Sigmoid colon (tissue), 4 donors: ENCODE measurements at regions not wholly inside any gene's neighbourhood (a gene's known extent, or its start where the extent isn't known, plus 50 kb on each side); places are given as distances from the start of the nearest gene placed in this dataset.

Source experiments
- POLR2A ChIP-seq, 2 donors: fragments of 450-650 bp; IDR thresholded peaks; one replicate each; pipeline ENCODE4 v1.6.1; 2016; ENCODE audit warnings: antibody characterized with exemption in 2 of 2, mild to moderate bottlenecking in 2 of 2, moderate library complexity in 2 of 2
- POLR2AphosphoS5 ChIP-seq, 4 donors: sonication (generic); formaldehyde crosslinking; IDR thresholded peaks; one replicate each; pipeline ENCODE4 v1.6.1; 2017; ENCODE audit warnings: antibody characterized with exemption in 4 of 4
- TF ChIP-seq, protein P1 (sequence below), 4 experiments: fragments of 450-650 bp in 3 of 4; fragments of 200-600 bp in 1 of 4; IDR thresholded peaks; one replicate each; pipeline ENCODE4 v1.5.1; 2016 to 2019; ENCODE audit warnings: antibody characterized with exemption in 4 of 4, mild to moderate bottlenecking in 3 of 4, moderate library complexity in 2 of 4

DNA sequence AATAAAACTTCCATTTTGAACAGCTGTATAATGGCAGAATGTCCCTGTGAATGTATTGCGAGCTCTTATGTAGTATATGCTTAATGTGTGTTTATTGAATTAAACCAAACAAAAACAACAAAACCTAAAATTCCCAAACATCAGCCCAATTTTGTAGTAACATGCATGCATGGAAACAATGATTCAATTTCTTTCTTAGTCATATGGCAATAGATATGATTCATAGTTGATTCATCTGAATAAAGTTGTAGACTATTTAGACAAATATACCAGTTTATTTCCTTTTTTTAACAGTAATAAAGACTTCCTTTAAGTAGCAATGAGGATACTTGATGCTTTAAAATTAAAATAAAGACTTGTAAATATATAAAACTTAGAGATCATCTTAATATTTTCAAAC lies 670.6 kb downstream of the CD109 start:
- TF ChIP-seq, protein P1, sequence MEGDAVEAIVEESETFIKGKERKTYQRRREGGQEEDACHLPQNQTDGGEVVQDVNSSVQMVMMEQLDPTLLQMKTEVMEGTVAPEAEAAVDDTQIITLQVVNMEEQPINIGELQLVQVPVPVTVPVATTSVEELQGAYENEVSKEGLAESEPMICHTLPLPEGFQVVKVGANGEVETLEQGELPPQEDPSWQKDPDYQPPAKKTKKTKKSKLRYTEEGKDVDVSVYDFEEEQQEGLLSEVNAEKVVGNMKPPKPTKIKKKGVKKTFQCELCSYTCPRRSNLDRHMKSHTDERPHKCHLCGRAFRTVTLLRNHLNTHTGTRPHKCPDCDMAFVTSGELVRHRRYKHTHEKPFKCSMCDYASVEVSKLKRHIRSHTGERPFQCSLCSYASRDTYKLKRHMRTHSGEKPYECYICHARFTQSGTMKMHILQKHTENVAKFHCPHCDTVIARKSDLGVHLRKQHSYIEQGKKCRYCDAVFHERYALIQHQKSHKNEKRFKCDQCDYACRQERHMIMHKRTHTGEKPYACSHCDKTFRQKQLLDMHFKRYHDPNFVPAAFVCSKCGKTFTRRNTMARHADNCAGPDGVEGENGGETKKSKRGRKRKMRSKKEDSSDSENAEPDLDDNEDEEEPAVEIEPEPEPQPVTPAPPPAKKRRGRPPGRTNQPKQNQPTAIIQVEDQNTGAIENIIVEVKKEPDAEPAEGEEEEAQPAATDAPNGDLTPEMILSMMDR (IDR thresholded peaks at IDR 0.05): no peak
- TF ChIP-seq POLR2AphosphoS5 (IDR thresholded peaks at IDR 0.05): no peak
- TF ChIP-seq POLR2A (IDR thresholded peaks at IDR 0.05): no peak
